ENCODE measurements at regions not wholly inside any gene's neighbourhood (a gene's known extent, or its start where the extent isn't known, plus 50 kb on each side); places are given as distances from the start of the nearest gene placed in this dataset.

DNA sequence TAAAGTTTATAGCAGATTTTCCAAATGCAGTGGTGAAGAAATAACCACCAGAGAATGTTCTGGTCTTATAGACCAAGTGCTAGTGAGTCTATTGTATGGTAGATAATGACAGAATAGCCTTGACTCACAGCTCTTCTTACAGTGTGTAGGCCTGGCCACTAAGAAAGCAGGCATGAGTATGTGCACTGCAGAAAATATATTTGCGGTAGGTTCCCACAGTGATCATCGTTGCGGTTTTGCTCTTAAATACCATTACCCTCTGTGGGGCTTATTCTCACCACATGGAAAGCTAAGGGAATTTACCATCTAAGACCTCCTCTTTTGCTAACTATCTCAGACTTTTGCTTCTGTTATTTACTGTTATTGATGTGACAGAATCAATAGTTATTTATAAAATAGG, 212.3 kb upstream of the SYNDIG1 start:
- TF ChIP-seq, protein P1, sequence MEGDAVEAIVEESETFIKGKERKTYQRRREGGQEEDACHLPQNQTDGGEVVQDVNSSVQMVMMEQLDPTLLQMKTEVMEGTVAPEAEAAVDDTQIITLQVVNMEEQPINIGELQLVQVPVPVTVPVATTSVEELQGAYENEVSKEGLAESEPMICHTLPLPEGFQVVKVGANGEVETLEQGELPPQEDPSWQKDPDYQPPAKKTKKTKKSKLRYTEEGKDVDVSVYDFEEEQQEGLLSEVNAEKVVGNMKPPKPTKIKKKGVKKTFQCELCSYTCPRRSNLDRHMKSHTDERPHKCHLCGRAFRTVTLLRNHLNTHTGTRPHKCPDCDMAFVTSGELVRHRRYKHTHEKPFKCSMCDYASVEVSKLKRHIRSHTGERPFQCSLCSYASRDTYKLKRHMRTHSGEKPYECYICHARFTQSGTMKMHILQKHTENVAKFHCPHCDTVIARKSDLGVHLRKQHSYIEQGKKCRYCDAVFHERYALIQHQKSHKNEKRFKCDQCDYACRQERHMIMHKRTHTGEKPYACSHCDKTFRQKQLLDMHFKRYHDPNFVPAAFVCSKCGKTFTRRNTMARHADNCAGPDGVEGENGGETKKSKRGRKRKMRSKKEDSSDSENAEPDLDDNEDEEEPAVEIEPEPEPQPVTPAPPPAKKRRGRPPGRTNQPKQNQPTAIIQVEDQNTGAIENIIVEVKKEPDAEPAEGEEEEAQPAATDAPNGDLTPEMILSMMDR (IDR thresholded peaks at IDR 0.05): no peak
- no peak for TF ChIP-seq EZH2 (IDR thresholded peaks at IDR 0.05; ENCODE audit: borderline replicate concordance, insufficient read depth, low read depth, low read length, poor library complexity, severe bottlenecking)
